ENCODE measurements at regions not wholly inside any gene's neighbourhood (a gene's known extent, or its start where the extent isn't known, plus 50 kb on each side); places are given as distances from the start of the nearest gene placed in this dataset.

GRCh38 chr2:176409671-176410070 lies 140.4 kb downstream of the MTX2 start:
- H3K9me3 ChIP-seq: no peaks in the 10 kb centered on the region
- no peaks in the 10 kb centered on the region for H3K36me3 ChIP-seq
- H3K4me3 ChIP-seq: no peak overlapping the region
- H3K27ac ChIP-seq: no peak overlapping the region
- TF ChIP-seq CTCF (IDR thresholded peaks at IDR 0.05): no peak
- H3K4me1 ChIP-seq: no peaks in the 10 kb centered on the region
- no peaks in the 10 kb centered on the region for H3K27me3 ChIP-seq
- DNase-seq (ENCODE audit: low spot score): no peak

- Histone ChIP-seq H3K27me3 (no peaks in the 10 kb centered on the region), H3K4me3 (no peak overlapping the region), H3K36me3 (no peaks in the 10 kb centered on the region), H3K4me1 (no peaks in the 10 kb centered on the region), H3K9me3 (no peaks in the 10 kb centered on the region), H3K27ac (no peak overlapping the region)
- DNase-seq (ENCODE audit: low spot score): no peak
- no peak for TF ChIP-seq CTCF (IDR thresholded peaks at IDR 0.05)
These were observed 142.9 kb downstream of the MTX2 start for GRCh38 chr2:176412136-176412535.

GRCh38 chr2:176413786-176414185 lies 144.5 kb downstream of the MTX2 start:
- Histone ChIP-seq H3K4me1 (no peaks in the 10 kb centered on the region), H3K9me3 (no peaks in the 10 kb centered on the region), H3K27ac (no peak overlapping the region), H3K36me3 (no peaks in the 10 kb centered on the region), H3K27me3 (no peaks in the 10 kb centered on the region), H3K4me3 (no peak overlapping the region)
- no peak for DNase-seq (ENCODE audit: low spot score)
- no peak for TF ChIP-seq CTCF (IDR thresholded peaks at IDR 0.05)

- Histone ChIP-seq H3K9me3 (no peaks in the 10 kb centered on the region), H3K4me3 (no peak overlapping the region), H3K4me1 (no peaks in the 10 kb centered on the region), H3K27me3 (no peaks in the 10 kb centered on the region), H3K27ac (no peak overlapping the region), H3K36me3 (no peaks in the 10 kb centered on the region)
- no peak for DNase-seq (ENCODE audit: low spot score)
- TF ChIP-seq CTCF (IDR thresholded peaks at IDR 0.05): no peak
These were observed 145.4 kb downstream of the MTX2 start for GRCh38 chr2:176414641-176415040.

- DNase-seq (ENCODE audit: low spot score): no peak
- no peak overlapping the region for H3K27ac ChIP-seq
- no peaks in the 10 kb centered on the region for H3K9me3 ChIP-seq
- H3K4me3 ChIP-seq: no peak overlapping the region
- no peak for TF ChIP-seq CTCF (IDR thresholded peaks at IDR 0.05)
- H3K4me1 ChIP-seq: no peaks in the 10 kb centered on the region
- H3K36me3 ChIP-seq: no peaks in the 10 kb centered on the region
- no peaks in the 10 kb centered on the region for H3K27me3 ChIP-seq
These were observed 146.1 kb downstream of the MTX2 start for GRCh38 chr2:176415174-176415895.

GRCh38 chr2:176415937-176416499 lies 146.8 kb downstream of the MTX2 start:
- Histone ChIP-seq H3K27me3 (no peaks in the 10 kb centered on the region), H3K4me3 (no peak overlapping the region), H3K9me3 (no peaks in the 10 kb centered on the region), H3K4me1 (no peaks in the 10 kb centered on the region), H3K27ac (no peak overlapping the region), H3K36me3 (no peaks in the 10 kb centered on the region)
- TF ChIP-seq CTCF (IDR thresholded peaks at IDR 0.05): no peak
- DNase-seq (ENCODE audit: low spot score): no peak
